Stimulated activated CD4-positive, alpha-beta T cell treated with anti-CD3 and anti-CD28 coated beads, Interleukin-12 subunit alpha, Interleukin-12 subunit beta, amount 100 ng/mL, for 48 hours (primary cell): ENCODE measurements at regions not wholly inside any gene's neighbourhood (a gene's known extent, or its start where the extent isn't known, plus 50 kb on each side); places are given as distances from the start of the nearest gene placed in this dataset.
"Not testable (repeated sequence)": the region's sequence is repeated elsewhere in the genome, so short reads cannot be mapped to it uniquely, and the experiment has no call there.

ENCODE experiments used
- DNase-seq, 3 donors: peaks; one replicate each; pipeline ENCODE4 v3.0.0-alpha.2; 2020; ENCODE audit warnings: low read depth in 2 of 3, low spot score in 1 of 3

- DNase-seq = no peak
Measured at GRCh38 chr9:3660936-3661335, 135.1 kb upstream of the RFX3 start.

GRCh38 chr9:3659647-3660046 is 133.8 kb upstream of the RFX3 start:
- no peak for DNase-seq

GRCh38 chr9:3658964-3659363 is 133.2 kb upstream of the RFX3 start:
- no peak for DNase-seq

- DNase-seq = no peak
Measured at GRCh38 chr9:3656224-3656623, 130.4 kb upstream of the RFX3 start.

DNA sequence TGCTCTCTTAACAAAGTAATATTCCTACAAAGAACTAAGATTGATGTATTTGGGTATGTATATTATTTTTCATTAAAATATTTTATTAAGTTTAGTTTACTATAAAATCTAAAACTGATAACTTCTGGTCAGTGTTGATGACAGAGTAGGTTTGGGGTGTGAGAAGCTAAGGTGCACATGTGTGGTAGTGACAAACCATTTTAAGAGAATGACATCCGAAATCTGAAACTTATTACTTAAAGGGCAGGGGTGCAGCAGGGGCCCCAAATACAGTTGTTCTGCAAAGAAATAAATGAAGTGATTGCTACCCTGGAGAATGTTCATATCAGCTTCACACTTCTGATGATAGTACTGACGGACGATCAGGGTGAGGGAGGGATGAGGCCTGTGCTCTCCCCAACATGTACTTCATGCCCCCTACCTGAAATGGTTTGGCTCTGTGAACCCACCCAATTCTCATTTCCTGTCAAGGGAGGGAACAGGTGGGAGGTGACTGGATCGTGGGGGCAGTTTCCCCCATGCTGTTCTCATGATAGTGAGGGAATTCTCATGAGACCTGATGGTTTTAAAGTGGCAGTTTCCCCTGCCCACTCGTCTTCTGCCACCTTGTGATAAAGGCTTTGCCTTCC is 125.3 kb upstream of the RFX3 start:
- no peak for DNase-seq

DNA sequence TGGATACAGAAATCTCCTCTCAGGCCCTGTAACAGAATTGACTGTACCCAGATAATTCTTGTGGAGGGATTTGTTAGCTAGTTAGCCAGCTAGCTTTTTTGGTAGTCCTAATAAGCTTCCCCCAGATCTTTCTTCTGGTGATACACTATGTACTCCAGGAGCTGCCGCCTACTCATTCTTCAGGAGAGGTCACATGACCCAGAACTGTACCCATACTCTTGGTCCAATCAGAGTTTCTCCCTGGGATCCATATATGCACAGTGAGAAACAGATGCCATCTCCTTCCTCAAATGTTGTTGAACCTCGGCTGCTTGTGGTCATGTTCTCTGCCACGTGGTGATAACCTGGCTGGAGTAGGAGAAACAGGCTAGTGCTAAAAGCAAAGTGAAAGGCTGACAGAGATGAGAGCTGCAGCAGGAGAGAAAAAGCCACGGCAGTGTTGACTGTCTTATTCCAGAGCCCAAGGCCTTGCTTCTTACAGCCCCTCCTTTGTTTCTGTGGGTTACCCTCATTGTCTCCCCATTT is 123.0 kb upstream of the RFX3 start:
- no peak for DNase-seq

DNA sequence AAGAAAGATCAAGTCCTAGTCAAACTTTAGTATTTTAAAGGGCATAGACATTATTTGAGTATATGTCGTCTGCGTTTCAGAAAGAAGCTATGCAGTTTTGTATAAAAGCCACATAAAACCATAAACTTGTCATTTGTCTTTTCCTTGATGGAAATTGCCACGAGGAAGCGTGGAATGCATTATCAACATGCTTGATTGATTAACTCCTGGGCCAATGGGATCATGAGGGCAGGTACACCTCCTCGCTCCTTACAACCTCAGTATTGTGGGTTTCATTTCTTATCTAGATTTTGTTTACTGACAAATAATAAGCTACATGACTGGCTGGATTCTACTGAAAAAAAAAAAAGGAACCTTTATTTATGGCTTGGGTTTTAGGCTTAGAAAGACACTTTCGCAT is 122.5 kb upstream of the RFX3 start:
- DNase-seq = no peak

DNA sequence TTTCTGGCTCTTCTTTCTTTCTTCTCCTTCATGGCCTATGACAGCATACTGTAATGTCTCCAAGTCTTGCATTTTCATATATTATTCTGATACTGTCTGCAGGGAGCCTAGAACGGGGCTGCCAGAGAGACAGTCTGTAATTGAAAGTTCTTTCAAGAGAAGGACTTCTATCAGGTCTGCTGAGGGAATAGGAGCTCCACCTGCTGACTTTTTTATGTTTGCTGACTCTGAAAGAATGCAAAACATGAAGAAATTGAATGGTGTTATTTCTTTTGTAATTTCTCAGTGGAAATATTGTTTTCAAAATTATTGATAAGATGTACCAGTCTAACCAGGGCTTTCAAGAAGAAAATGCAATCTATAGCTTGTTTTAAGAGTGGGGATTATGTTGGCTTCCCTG is 121.9 kb upstream of the RFX3 start:
- DNase-seq = no peak

GRCh38 chr9:3646226-3646625 is 120.4 kb upstream of the RFX3 start:
- no peak for DNase-seq

GRCh38 chr9:3642075-3642474 is 116.3 kb upstream of the RFX3 start:
- DNase-seq = not testable (repeated sequence)

- DNase-seq = no peak
Measured at GRCh38 chr9:3629495-3629894, 103.7 kb upstream of the RFX3 start.

DNA sequence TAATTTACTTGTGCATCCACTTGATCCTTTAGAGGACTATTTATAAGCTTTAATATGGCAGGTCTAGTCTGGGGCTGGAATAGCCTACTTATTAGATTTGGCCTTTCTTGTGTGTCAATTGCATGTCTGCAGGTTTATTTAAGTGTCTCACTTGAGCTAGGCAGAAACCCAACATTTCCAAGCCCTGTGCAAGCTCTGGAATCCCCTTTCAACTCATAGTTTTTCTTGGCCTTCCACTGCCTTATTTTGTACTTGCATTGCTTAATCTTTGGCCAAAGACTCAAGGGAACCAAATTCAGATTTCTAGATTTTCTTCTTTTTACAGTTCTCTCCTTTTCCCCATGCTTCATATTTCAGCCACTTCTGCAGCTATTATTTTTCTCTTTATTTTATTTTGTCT is 102.4 kb upstream of the RFX3 start:
- no peak for DNase-seq

DNA sequence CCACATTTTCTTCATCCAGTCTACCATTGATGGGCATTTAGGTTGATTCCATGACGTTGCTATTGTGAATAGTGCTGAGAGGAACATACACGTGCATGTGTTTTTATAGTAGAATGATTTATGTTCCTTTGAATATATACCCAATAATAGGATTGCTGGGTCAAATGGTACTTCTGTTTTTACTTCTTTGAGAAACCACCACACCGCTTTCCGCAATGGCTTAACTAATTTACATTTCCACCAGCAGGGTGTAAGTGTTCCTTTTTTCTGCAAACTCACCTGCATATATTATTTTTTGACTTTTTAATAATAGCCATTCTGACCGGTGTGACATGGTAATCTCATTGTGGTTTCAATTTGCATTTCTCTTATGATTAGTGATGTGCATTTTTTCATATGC is 82.2 kb upstream of the RFX3 start:
- DNase-seq = no peak

- no peak for DNase-seq
Measured at GRCh38 chr9:3600672-3601071, 74.9 kb upstream of the RFX3 start.

- no peak for DNase-seq
Measured at GRCh38 chr9:3597792-3598191, 72.0 kb upstream of the RFX3 start.

DNA sequence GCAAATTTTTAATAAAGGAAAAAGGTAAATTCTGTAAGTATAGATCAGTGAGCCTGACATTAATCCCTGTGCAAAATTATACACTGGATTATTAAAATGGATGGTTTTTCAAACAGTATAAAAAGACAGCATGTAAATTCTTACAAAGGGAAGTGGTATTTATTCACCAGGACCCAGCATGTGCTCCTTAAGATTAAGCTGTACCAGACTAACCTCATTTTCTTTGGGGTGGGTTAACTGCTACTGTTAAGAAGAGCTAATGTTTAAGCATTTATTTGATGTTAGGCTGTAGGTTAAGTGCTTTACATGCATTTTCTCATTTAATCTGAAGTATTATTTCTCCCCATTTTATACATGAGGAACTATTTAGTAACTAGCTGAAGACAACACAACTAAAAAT is 60.3 kb upstream of the RFX3 start:
- DNase-seq = no peak

DNA sequence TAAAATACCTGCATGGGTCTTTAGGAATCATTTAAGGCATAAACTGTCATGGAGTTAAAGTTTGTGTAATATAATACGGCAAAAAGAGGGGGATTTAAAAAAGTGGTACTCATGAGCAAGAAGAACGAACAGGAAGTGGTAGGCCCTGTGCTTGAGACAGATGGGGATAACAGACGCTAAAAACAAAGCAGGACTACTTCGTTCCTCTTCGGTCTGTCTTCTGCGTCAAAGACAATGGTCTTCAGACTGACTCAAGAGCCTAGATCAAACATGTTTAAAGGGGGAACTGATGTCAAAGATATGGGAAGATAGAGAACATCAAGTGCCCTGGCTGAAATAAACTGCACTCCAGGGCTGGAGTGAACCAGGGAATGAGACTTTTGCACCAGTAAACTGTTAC is 59.8 kb upstream of the RFX3 start:
- DNase-seq = no peak

DNA sequence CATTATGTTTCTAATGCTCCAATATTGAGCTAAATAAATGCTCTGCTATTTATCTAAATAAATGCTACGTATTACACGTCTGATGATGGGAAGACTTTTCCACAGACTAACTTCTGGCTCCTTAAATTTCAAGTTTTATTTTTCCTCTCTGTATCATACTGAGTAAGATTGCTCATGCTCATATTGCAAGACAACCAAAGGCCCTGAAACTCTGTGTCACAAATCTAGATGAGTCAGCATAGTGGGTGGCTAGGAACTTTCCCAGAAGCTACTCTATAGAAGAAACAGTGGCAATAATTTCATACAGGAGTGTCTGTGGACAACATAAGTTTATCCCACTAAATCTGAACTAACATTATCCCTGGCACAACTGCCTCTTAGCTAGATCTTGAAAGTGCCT is 53.0 kb upstream of the RFX3 start:
- peak in 1 of 3 donors; percentile 1 for DNase-seq

DNA sequence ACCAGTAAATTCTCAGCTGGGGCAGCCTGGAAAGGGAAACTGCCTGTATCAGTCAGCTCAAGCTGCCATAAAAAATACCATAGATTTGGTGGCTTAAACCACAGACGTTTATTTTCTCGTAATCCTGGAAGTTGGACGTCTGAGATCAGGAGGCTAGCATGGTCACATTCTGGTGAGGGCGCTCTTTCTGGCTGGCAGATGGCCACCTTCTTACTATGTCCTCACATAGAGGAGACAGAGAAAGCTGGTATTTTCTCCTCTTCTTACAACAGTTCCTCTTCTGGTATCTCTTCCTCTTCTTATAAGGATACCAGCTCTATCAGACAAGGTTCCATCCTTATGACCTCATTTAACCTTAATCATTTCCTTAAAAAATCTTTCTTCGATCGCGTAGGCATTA is 50.5 kb upstream of the RFX3 start:
- no peak for DNase-seq

GRCh38 chr9:3575821-3576220 is 50.0 kb upstream of the RFX3 start:
- DNase-seq = no peak
